Osteoblast (primary cell): ENCODE measurements at regions not wholly inside any gene's neighbourhood (a gene's known extent, or its start where the extent isn't known, plus 50 kb on each side); places are given as distances from the start of the nearest gene placed in this dataset.
A peak's percentile ranks its signal among the peaks of the same experiment; 100 is the strongest.

ENCODE experiments used
- DNase-seq: peaks from one replicate; pipeline ENCODE4 v3.0.0; 2011; ENCODE audit warnings: low spot score, mixed read lengths; ENCODE audit not compliant: insufficient read length; ENCODE audit errors: missing footprints
- H2AFZ ChIP-seq: 2 replicates; pipeline ENCODE4 v1.6.0; 2011; ENCODE audit warnings: mild to moderate bottlenecking, low read length
- H3K27ac ChIP-seq: 2 replicates; pipeline ENCODE4 v1.5.1; 2011; ENCODE audit warnings: mild to moderate bottlenecking, low read depth, low read length, moderate library complexity
- H3K27me3 ChIP-seq: 2 replicates; pipeline ENCODE4 v1.6.0; 2012; ENCODE audit warnings: mild to moderate bottlenecking, control low read depth, inconsistent platforms, low read length, moderate library complexity; ENCODE audit not compliant: insufficient read depth
- H3K36me3 ChIP-seq: 2 replicates; pipeline ENCODE4 v1.5.1; 2011; ENCODE audit warnings: mild to moderate bottlenecking, low read length, control low read depth, moderate library complexity; ENCODE audit not compliant: insufficient read depth
- H3K4me1 ChIP-seq: 2 replicates; pipeline ENCODE4 v1.5.1; 2011; ENCODE audit warnings: mild to moderate bottlenecking, low read length, control low read depth, moderate library complexity; ENCODE audit not compliant: insufficient read depth
- H3K4me2 ChIP-seq: 2 replicates; pipeline ENCODE4 v1.6.0; 2011; ENCODE audit warnings: mild to moderate bottlenecking, low read length; ENCODE audit not compliant: insufficient read depth
- H3K4me3 ChIP-seq: fragments of 200-600 bp; sonication (generic); 3 replicates; pipeline ENCODE4 v1.5.1; 2012; ENCODE audit warnings: mild to moderate bottlenecking, low read length, inconsistent platforms; ENCODE audit not compliant: insufficient read depth
- H3K79me2 ChIP-seq: 2 replicates; pipeline ENCODE4 v1.6.0; 2012; ENCODE audit warnings: mild to moderate bottlenecking, low read length, control low read depth, inconsistent platforms; ENCODE audit not compliant: insufficient read depth
- H3K9me3 ChIP-seq: 2 replicates; pipeline ENCODE4 v1.5.1; 2011; ENCODE audit warnings: low read depth, low read length, control low read depth
- H4K20me1 ChIP-seq: 2 replicates; pipeline ENCODE4 v1.6.0; 2012; ENCODE audit warnings: mild to moderate bottlenecking, low read length, control low read depth; ENCODE audit not compliant: insufficient read depth
- CTCF ChIP-seq: IDR thresholded peaks from 2 replicates; pipeline ENCODE4 v1.5.1; 2011; ENCODE audit warnings: mild to moderate bottlenecking, low read depth, low read length, moderate library complexity; ENCODE audit errors: extremely low read depth

GRCh38 chr11:69958308-69958707 lies 119.8 kb upstream of the ANO1 start:
- Histone ChIP-seq H3K27me3 (peaks cover 10% of the 10 kb centered on the region), H2AFZ (no peak overlapping the region), H3K4me3 (no peak overlapping the region), H3K36me3 (no peaks in the 10 kb centered on the region), H3K4me2 (no peak overlapping the region), H4K20me1 (no peaks in the 10 kb centered on the region), H3K27ac (no peak overlapping the region), H3K4me1 (no peaks in the 10 kb centered on the region), H3K79me2 (no peaks in the 10 kb centered on the region), H3K9me3 (no peaks in the 10 kb centered on the region)
- no peak for DNase-seq
- TF ChIP-seq CTCF = no peak

DNA sequence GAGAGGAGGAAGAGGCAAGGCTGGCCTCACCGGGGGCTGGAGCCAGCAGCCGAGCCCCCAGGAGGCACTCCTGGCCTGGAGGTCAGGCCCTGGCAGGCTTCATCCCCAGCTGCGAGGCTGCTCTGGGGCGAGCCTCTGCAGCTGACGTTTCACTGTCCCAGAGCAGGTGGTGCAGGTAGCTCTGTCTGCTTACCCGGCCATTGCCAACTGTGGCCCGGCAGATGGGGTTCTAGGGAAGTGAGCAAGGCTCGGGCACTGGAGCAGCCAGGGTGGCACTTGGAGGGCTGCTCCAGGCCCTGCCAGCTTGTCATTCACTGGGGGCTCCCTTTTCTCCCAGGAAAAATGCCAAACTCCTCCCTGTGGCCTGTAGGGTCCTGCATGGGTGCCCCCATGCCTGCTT lies 118.7 kb upstream of the ANO1 start:
- no peaks in the 10 kb centered on the region for H3K36me3 ChIP-seq
- no peak for DNase-seq
- no peak overlapping the region for H3K4me3 ChIP-seq
- H3K4me1 ChIP-seq = no peaks in the 10 kb centered on the region
- no peak overlapping the region for H3K4me2 ChIP-seq
- H3K9me3 ChIP-seq = no peaks in the 10 kb centered on the region
- H3K27ac ChIP-seq = no peak overlapping the region
- no peak for TF ChIP-seq CTCF
- H2AFZ ChIP-seq = no peak overlapping the region
- no peaks in the 10 kb centered on the region for H4K20me1 ChIP-seq
- H3K79me2 ChIP-seq = no peaks in the 10 kb centered on the region
- H3K27me3 ChIP-seq = peaks cover 7% of the 10 kb centered on the region

DNA sequence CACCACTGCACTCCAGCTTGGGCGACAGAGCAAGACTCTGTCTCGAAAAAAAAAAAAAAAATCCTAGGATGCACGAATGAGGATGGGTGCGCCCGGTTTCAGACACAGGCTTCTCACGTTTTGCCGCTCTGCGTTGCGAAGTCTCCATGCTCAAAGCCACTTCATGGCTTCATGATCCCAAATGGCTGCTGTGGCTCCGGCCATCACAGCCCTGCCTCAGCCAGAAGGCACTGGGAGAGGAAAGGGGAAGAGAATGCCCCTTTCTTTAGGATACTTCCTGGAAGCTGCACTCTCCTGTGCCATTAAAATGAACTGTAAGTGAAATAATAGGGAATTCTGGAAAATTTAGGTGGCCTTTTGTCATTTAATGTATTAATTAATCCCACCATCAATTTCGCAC lies 116.4 kb upstream of the ANO1 start:
- Histone ChIP-seq H3K27ac (no peak overlapping the region), H3K9me3 (no peaks in the 10 kb centered on the region), H3K4me2 (no peak overlapping the region), H3K4me3 (no peak overlapping the region), H3K4me1 (no peaks in the 10 kb centered on the region), H3K79me2 (no peaks in the 10 kb centered on the region), H3K27me3 (peaks cover 7% of the 10 kb centered on the region), H4K20me1 (no peaks in the 10 kb centered on the region), H3K36me3 (no peaks in the 10 kb centered on the region), H2AFZ (no peak overlapping the region)
- TF ChIP-seq CTCF = no peak
- DNase-seq = no peak

GRCh38 chr11:69962152-69962551 lies 116.0 kb upstream of the ANO1 start:
- Histone ChIP-seq H3K27ac (no peak overlapping the region), H3K4me2 (no peak overlapping the region)
- DNase-seq = peak; percentile 89

More at GRCh38 chr11:69962152-69962551, 116.0 kb upstream of the ANO1 start:
- Histone ChIP-seq H3K27me3 (peaks cover 9% of the 10 kb centered on the region), H3K36me3 (no peaks in the 10 kb centered on the region), H3K9me3 (no peaks in the 10 kb centered on the region), H2AFZ (no peak overlapping the region), H3K4me3 (no peak overlapping the region), H3K4me1 (no peaks in the 10 kb centered on the region), H4K20me1 (no peaks in the 10 kb centered on the region), H3K79me2 (no peaks in the 10 kb centered on the region)
- TF ChIP-seq CTCF = no peak
